ENCODE measurements at regions not wholly inside any gene's neighbourhood (a gene's known extent, or its start where the extent isn't known, plus 50 kb on each side); places are given as distances from the start of the nearest gene placed in this dataset.
"Not testable (repeated sequence)": the region's sequence is repeated elsewhere in the genome, so short reads cannot be mapped to it uniquely, and the experiment has no call there.

DNA sequence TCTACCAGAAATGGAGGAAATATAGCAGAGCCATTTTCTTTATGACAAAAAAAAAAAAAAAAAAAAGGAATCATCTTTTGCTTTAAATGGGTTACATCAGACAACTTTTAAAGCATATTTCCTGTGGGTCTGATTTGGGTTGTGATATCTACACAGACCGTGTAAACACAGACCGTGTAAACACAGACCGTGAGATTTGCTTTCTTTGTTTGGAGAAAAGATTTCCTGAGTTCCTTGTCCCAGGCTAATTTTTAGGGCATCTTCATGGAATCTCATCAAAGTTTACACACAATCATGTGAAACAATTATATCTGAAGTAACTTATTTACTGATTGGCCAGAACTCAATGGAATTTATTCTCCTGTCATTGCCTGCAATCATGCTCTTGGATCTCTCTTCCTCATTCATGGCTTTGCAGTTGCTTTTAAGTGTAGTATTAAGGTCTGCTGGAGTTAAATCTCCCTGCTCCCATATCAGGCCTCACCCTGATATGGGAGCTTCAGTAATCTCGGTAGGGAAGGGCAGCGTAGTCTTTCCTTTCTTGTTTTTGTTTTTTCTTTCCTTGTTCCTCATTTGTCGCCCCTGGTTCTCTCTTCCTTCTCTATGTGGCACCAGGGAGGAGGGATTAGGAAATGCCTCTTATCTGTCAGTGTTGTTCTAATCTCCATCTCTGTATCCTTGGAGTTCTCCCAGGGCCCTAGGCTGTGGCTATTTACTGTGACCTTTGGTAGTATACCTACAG lies 248.6 kb upstream of the JADE1 start:
- DNase-seq, result no peak

DNA sequence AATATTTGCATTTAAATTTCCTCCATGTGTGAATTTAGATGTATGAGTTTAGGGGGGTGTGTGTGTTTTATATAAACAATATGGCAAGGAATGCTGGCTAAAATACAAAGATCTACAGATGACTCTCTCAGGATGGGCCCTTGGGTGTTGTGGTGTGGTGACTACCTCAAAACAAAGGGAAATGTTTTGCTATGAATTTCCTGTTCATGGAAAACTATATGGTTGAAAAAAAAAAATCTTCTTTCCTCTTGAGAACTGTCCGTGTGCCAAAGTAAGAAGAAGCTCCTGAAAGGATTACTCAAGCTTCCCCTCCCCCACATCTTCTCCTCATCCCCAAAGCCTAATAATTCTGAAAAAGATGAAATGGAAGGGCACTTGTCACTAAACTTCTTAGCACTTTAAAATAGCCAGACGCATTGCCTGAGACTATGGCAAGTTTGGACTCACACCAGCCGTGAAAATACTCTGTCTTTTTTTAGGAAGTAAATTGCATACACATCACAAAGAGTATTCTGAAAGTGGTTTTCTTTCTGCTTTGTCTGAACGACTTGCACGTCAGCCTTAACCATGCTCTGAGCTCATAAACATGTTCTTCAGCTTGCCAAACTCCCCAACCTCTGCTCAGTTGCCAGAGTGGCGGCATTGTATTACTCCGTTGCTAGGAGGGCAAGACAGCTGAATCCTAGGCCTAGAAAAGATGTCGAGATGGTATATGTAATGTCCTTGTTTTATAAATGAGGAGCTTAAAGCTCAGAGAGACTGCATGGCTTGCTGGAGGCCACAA lies 250.4 kb upstream of the JADE1 start:
- no peak for DNase-seq

DNA sequence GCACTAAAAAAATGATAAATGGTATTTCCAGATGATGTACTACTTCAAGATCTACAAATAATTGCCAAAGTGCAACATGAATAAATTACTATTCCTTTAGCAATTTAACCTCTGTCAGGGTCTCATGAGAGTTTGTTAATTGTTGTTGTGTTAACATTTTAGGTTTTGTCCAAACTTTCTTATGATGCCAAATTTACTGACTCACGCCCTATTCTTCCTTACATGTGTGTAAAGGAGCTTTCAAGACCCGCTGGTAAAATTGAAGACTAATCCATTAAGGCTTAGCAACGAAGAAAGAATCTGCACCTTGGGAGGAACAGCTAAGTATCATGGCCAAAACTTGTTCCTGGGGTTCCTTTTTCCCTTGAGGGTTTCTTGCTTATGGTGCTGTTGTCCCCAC lies 252.7 kb upstream of the JADE1 start:
- DNase-seq, result no peak

DNA sequence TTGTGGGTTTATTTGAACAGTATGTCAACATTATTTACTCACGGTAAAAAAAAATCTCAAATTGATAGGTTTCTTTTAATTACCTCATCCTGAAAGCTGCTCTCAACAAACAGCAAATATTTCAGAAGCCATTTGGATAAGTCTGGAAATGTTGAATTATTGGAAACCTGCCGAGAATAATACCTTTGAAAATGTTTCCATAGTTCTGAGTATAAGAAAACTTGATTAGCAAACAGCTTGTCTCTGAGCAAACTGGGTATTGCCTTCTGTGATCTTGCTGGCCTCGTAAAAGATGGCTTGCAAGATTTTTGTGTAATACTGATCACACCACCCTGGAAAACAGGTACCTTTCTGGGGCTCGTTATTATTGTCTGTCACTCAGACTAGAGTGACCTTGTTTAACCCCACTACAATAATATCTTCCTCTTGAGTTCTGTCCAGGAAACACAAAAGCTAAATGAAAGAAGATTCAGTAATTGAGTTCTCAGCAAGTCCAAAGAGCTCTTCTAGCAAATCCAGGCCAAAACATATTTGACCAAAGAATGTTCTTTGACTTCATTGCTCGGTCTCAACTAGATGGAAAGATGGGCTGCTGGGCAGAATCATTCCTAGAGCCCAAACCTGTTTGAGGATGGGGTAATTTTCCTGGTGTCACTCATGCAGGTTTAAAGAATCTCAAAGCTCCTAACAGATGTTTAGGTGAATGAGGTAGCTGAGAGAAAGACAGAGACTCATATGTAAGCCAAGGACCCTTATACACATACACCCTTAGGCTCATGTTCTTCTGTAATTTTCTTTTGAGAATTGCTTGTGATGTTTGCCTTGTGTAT lies 255.6 kb upstream of the JADE1 start:
- peak; percentile 63 for DNase-seq

DNA sequence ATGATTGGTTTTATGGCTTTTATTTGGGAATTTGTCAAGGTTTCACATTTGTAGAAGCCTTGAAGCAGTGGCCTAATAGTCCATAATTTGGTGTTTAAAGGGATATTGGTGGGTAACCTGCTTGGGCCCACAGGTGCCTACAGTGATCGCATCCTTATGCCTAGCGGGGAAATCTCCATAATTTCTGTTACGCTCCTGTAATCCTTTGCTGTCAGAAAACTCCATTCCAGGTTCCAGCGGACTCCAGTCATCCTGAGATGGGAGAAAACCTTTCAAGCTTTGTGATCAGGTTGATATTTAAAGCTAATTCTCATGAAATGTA lies 257.0 kb upstream of the JADE1 start:
- DNase-seq, result no peak

DNA sequence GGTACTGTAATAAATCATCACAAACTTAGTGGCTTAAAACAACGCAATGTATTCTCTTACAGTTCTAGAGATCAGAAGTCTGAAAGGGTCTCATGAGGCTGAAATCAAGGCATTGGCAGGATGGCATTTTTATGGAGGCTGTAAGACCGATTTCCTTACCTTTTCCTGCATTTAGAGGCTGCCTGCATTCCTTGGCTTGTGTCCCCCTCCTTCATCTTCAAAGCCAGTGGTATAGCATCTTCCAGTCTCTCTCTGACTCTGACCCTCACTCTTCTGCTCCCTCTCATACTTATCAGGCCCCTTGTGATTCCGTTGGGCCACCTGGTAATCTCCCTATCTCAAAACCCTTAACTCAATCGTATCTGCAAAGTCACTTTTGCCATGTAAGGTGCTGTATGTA lies 258.2 kb upstream of the JADE1 start:
- no peak for DNase-seq

DNA sequence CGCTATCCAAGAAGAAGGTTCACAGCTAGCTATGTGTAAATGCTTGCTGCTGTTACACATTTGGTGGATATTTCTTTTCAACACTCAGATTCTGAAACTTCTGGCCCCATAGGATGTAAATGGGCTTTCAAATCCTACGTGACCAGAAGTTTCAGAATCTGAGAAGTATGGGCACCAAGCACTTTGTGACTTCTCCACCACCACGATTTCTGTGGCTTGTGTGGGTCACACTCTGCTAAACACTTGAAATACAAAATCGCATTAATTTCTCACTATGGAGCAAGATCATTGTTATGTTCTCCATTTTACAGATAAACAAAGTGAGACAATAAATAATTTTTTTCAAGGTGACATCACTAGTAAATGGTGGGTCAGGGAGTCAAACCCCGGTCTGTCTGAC lies 259.4 kb upstream of the JADE1 start:
- DNase-seq, result no peak

DNA sequence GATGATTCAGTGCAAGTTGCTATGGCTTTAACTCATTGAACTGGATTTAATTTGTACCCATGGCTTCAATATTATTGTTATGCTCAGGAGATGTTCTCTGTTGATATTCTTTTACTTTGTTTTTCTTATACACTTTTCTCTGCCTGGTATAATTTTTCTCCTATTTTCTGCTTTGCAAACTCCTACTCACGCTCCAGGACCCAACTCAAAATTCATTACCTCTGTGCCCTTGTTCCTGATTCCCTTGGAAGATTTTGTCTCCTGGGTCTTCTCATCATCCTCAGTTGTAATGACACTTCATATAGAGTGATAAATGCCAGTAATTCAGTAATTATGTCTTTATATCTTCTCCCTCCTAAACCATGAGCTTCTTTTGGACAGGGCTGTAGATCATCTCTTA lies 259.9 kb upstream of the JADE1 start:
- no peak for DNase-seq

DNA sequence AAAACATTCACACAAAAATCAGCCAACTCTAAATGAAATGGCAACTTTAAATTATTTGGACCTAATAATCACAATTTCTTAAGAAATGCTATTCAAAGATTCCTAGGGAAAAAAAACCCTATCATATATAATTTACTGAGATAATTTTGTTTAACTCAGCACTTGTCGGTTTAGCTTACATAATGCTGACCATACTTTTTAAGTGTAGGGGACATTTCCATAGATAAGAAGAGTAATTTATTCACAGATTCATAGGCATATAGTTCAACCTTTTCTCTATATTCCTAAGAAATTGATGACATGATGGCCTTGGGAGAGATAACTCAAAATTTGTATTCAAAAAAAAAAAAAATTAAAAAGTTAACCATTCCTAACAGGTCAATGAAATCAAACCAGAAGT lies 260.8 kb upstream of the PGRMC2 start:
- no peak for DNase-seq

DNA sequence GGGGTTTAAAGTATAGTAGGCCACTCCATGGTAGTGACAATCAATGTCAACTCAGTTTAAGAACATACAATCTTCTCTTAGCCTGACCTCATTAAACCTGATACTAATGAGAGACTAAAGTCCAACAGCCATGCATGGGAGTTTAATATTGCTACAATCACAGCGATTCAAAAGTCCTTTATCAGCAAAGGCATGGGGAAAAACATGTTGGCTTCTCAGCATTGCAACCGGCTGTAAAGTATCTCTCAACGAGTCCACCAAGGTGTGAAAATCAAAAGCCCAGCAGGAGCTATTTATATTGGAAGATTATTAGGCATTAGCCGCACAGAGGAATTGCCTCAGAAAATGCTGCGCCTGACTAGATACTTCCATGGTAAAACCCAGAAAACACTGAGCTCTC lies 256.7 kb upstream of the PGRMC2 start:
- DNase-seq, result no peak

DNA sequence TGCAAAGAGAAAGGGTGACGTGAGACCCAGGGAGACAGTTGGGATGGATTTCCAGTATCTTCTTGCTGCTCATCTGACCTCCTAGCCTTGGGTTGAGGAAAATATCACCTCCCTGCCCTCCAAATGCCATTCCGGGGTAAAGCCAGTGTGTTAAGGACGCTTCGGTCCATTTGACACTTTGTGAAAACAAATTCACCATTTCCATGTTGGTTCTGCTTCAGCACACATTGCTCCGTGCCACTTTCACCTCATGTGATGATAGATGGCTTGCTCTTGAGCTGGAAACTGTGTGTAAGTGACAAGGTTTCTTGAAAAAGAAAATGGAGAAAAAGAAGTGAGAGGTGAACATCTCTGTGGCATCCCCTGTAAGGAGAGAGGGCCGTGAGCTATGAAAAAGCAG lies 256.1 kb upstream of the PGRMC2 start:
- no peak for DNase-seq

DNA sequence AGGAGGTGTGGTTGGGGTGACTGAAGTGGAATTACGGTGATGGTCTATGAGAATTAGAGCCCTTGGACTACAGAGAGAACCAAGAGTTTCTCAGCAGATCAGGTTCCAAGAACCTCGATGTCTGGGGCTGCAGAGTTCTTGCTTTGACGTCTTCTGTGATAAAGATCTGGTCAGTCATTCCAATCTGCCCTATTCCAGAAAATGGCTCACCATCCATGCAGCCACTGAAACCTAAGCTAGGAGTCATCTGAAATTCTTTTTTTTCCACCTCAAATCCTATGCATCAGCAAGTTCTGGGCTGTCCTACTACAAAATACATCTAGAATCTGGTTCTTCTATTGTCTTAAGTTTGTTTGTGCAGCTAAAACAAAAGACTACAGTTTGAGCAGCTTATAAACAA lies 254.4 kb upstream of the PGRMC2 start:
- DNase-seq, result no peak

DNA sequence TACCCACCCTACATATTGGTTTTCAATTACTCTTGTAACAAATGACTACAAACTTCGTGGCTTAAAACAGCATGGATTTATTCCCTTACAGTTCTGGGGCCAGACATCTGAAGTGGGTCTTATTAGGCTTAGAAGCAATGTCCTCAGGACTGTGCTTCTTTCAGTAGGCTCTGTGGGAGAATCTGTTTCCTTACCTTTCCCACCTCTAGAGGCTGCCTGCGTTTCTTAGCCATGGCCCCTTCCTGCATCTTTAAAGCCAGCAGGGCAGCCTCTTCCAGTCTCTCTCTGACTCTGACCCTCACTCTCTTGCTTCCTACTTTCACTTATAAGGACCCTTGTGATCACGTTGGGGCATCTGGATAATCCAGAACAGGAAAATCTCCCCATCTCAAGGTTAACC lies 252.5 kb upstream of the PGRMC2 start:
- DNase-seq, result no peak

DNA sequence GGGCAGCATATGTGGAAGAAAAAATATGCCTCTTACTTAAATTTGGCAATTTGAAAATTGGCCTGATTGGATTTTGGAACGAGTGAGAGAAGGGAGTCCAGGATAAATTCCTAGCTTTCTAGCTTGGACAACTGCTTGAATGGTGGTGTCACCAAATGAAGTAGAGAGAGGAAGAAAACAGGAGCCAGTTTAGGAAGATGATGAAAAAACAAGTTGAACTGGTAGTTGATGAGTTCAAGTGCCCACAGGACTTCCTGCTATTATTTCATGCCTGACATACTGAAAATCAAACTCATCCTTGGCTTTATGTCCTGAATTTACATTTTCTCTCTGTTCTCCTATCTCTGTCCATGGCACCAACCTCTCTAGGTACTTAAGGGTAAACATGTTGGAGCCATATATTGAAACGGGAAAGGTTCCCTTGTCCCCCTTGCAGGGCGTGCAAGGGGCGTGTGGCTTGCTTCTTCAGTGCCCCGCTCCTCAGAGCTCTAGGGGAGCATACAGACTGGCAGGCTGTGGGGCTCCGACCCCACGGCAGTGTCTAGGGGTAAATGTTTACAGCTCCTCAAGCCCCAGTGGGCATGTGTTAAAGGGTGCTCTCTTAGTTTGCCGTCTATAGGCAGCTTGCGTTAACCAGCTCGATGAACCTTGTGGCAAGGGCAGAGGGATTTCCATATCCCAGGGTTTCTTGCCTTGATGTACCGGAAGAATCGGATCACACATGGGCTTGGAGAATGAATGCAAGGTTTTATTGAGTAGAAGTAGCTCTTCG lies 250.7 kb upstream of the PGRMC2 start:
- no peak for DNase-seq

DNA sequence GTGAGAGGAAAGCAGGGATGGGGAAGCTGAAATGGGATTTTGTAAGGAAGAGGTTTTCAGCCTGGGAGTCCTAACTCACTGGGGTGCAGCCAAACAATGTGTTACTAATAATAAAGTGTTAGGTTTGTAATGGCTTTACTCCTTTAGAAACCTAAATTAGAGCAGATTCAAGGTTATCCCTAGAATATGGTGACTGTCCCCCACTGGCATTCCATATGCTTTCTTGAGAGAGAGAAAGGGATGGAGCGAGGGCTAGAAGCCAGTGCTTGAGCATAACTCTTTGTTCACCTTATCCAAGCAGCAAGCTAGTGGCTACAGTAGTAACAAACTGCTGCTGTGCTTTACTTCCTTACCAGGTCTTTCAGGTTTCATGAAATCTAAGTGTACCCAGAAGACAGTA lies 249.1 kb upstream of the PGRMC2 start:
- DNase-seq, result no peak

DNA sequence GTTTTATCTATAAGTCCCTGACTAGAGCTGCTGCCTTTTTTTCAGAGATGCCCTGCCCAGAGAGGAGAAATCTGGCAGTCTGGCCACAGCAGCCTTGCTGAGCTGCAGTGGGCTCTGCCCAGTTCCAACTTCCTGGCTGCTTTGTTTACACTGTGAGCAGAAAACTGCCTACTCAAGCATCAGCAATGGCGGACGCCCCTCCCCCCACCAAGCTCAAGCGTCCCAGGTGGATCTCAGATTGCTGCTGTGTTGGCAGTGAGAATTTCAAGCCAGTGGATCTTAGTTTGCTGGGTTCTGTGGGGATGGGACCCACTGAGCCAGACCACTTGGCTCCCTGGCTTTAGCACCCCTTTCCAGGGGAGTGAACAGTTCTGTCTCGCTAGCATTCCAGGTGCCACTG lies 247.9 kb upstream of the PGRMC2 start:
- DNase-seq, result not testable (repeated sequence)

DNA sequence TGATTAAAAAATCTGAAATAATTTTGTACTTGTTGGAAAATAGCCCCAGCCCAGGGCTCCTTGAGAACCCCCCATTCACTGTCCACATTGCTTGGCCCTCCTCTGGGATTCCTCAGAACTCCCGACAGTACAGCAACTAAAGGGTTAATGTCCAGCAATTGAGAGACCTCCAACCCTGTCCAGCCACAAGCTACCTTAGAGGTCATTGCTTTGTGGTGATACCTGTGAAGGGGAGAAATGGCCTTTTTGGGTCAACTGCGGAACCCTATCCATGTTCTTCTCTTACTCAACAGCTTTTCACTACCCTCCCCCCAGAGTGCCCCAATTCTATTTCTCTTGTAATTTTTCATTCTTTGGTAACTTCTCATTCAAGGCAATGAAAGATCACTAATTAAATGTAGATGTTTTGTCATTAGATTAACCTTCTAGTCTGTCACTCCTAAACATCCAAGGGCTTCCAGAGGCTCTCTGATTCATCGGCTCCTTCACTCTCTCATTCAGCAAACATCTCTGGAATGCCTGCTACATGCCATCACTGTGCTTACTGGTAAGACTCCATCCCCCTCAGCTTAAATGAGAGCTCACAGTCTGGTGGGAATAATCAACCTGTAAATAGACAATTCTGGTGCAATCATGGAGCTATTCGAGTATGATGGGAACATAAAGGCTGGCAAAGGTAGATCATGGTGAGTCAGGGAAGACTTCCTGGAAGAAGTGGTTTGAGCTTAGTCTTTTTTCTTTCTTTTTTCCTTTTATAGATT lies 241.4 kb upstream of the PGRMC2 start:
- DNase-seq, result no peak

DNA sequence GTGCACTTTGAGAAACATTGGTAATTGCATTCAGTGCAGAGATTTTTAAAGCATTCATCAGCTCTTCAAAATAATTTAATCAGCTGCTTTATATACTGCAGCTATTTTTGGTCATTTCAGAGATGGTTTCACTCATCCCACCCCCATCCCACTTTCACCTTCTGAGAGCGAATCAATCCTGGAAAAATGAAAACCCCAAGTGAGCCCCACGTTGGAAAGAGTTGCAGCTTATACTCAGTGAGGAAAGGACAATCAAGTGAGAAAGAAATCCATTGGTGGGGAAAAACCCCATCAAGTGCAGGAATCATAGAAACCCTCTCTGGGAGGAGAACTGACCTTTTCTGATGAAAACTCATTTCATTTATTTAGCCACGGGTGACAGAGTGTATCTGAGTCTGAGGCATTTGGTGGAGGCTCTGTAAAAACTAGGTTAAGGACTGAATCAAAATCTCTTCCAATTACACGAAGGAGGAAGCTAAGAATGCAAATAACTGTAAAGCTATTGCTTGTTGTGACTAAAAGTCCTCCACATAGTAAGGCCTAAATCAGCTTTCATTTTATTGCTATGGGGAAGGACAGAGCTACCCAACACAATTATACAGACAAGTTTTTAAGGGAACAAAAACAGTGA lies 240.4 kb upstream of the PGRMC2 start:
- no peak for DNase-seq

DNA sequence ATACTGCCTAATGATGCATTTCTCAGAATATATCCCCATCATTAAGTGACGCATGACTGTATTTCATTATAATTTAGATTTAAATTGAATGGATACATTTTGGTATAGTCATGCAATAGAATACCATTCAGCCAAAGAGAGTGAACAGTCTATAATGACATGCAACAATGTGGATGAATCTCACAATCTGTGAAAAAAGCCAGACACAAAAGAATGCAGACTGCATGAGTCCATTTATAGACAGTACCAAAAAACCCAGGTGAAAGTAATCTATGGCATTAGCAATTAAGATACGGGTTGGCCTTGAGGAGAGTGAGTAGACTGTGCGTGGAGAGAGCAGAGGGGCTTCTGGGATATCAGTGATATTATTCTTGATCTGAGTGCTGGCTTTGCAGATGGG lies 239.7 kb upstream of the PGRMC2 start:
- no peak for DNase-seq

DNA sequence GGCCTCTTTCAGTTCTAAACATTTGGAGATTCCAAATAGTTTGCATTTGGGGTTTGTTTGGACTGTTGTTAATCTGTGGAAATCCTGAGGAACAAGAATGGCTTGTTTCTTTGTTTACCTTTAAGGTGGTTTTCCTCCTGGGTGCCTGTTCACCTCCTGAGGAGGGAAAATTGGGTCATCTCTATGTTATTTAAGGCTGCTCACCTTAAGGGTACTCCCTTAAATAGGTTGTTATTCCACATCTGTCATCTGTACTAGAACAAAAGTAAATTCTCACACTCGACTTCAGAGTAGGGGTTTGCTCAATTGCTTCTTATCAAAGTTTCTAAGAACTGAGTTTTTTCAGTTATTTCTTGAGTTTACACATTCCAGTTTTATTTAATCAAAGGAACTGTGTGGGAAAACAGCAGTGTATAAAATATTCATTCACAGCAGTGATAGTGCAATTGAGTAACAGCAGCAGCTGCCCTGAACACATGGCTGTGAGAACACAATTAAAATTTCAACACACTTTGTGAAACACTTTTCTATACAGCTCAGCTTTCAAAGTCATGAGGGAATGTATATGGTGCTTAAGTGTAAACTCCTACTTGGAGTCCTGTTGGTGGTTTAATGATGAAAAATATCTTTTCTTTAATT lies 238.5 kb upstream of the PGRMC2 start:
- no peak for DNase-seq

DNA sequence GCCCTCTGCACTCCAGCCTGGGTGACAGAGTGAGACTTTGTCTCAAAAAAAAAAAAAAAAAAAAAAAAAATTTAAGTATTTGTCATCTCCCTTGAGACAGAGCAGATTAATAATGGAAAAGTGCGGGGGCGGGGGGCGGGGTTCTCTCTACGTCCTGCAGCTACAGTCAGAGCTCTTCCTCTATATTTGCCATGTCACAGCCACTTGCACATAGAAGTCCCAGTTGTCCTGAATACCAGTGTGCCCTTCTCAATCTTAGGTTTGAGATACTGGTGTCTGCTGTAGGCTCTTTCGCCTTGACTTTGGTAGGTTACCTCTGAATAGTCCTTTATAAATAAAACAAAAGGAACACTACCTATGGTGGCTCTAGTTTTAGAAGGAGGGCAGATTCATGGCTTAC lies 237.8 kb upstream of the PGRMC2 start:
- DNase-seq, result no peak

Measured in NCI-H1417 treated with DMSO at 0.1 percent for 48 hours (cell line).